Activated CD4-positive, alpha-beta T cell treated with anti-CD3 and anti-CD28 coated beads, Interleukin-2, amount 50 U/mL, for 48 hours (primary cell): ENCODE measurements at regions not wholly inside any gene's neighbourhood (a gene's known extent, or its start where the extent isn't known, plus 50 kb on each side); places are given as distances from the start of the nearest gene placed in this dataset.
"Not testable (repeated sequence)": the region's sequence is repeated elsewhere in the genome, so short reads cannot be mapped to it uniquely, and the experiment has no call there.

Experiments
- DNase-seq, 2 experiments: peaks; one replicate each; pipeline ENCODE4 v3.0.0-alpha.2; 2020

- DNase-seq = no peak
Measured at GRCh38 chr5:122602700-122603099, 172.2 kb upstream of the SNX2 start.

DNA sequence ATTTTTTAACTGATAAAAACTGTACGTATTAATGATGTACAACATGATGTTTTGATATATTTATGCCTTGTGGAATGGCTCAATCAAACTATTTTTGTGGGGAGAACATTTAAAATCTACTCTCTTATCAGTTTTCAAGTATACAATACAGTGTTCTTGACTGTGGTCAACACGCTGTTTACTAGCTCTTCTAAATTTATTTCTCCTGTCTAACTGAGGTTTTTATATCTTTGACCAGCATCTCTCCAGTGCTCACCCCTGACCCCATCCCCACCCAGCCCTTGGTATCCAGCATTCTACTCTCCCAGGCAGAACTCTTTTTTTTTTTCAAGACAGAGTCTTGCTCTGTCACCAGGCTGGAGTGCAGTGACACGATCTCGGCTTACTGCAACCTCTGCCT, 169.6 kb upstream of the SNX2 start:
- DNase-seq = no peak

DNA sequence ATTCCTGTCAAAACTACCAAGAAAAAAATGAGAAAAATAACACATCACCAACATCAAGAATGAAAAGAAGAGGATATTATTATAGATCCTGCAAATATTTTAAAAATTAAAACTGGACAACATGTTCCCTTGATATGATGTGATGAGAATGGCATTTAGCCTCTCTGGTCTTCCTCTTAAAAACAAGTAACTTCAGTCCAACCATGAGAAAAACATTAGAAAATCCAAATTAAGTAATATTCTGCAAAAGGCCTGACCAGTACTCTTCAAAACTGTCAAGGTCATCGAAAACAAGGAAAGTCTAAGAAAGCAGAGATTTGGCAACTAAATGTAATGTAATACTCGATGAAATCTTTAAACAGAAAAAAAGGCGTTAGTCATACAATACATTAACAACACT, 167.1 kb upstream of the SNX2 start:
- no peak for DNase-seq

DNA sequence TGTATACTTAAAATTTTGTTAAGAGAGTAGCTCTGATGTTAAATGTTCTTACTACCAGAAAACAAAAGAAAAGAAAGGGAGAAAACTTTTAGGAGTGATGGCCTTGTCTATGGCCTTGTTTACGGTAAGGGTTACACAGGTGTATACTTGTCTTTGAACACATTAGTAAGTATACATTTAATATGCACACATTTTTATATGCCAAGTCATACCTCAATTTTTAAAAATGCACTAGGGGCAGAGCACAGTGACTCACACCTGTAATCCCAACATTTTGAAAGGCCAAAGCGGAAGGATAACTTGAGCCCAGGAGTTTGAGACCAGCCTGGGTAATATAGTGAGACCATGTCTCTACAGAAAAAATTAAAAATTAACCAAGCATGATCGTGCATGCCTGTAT, 166.7 kb upstream of the SNX2 start:
- no peak for DNase-seq

- DNase-seq = no peak
Measured at GRCh38 chr5:122611406-122611805, 163.5 kb upstream of the SNX2 start.

DNA sequence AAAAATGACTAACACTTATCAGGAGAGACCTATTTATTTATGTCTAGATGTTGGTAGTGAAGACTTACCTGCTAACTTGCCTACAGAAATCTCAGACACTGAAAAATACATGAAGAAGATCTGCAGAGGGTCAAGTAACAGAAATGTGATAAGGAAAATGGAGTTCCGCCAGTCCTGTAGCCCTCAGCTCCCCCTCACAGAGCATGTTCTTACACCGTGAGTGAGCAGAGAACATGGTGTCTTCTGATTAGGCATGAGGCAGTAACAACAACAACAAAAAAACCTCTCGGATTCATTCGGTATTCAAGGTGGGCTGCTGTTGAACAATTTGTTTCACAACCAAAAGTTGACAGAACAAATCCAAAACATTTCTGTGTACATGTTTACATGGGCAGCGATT, 162.0 kb upstream of the SNX2 start:
- DNase-seq = no peak

GRCh38 chr5:122615146-122615545, 159.7 kb upstream of the SNX2 start:
- no peak for DNase-seq

DNA sequence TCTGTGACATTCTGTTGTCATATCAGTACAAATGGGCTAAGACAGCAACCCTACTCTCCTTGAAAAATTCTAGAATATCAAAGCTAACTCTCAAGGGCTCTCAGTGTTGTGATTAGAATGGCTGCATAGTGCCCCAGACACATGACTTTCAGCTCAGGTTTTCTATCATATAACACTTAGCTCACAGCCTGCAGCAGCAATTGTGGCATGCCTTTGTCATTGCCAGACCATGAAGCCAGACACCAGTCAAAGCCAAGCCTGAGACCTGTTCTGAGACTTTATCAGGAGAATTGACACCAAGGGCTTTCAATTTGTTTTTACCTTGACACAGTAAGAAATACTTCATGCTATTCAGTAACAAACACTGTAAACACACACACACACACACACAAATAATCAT, 159.0 kb upstream of the SNX2 start:
- no peak for DNase-seq

- DNase-seq = not testable (repeated sequence)
Measured at GRCh38 chr5:122618046-122618445, 156.8 kb upstream of the SNX2 start.

DNA sequence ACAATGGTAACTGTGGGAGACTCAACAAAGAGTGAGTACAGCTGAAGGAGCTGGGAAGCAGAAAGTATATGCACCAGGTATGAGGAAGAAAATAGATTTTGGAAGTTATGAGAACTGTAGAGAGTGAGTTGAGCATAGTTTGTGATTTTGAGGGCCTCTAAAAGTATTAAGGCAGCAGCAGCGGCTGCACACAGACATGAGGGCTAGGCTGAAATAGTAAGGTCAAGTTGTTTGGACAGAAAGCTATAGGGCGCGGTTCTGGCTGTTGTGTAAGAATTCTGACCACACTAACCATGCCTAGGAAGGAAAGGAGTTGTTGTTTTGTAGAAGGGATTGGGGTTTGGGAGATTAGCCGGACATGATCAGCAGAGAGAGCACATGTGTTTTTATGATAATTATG, 154.1 kb upstream of the SNX2 start:
- not testable (repeated sequence) for DNase-seq

DNA sequence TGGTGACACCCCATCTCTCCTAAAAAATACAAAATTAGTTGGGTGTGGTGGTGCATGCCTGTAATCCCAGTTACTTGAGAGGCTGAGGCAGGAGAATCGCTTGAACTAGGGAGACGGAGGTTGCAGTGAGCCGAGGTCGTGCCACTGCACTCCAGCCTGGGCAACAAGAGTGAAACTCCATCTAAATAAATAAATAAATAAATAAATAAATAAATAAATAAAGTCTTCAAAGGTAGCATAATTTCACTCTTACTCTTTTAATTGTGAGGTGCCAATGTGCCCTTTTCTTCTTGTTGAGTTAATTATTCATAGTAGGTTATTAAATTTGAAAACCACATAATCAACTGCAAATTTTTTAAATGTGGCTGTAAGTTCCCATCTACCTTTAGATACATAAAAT, 146.2 kb upstream of the SNX2 start:
- DNase-seq = not testable (repeated sequence)

- no peak for DNase-seq
Measured at GRCh38 chr5:122629121-122629677, 145.7 kb upstream of the SNX2 start.

DNA sequence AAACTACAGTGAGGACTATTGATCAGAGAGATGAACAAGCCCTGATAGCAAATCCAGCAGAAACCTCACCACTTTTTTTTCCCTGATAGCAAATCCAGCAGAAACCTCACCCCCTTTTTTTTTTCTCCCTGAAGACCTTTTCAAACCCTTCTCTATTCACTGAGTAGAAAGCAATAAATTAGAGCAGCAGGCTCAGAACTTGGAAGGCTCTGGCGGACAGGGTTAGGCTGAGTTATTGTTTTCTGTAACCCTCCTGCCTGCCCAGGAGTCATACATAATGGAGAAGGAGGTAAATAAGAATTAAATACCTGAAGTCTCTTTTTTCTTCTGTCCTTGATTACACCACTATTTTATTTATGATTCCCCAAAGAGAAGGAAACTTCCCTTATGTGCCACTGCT, 136.3 kb upstream of the SNX2 start:
- no peak for DNase-seq

- DNase-seq = no peak
Measured at GRCh38 chr5:122639033-122639432, 135.8 kb upstream of the SNX2 start.

DNA sequence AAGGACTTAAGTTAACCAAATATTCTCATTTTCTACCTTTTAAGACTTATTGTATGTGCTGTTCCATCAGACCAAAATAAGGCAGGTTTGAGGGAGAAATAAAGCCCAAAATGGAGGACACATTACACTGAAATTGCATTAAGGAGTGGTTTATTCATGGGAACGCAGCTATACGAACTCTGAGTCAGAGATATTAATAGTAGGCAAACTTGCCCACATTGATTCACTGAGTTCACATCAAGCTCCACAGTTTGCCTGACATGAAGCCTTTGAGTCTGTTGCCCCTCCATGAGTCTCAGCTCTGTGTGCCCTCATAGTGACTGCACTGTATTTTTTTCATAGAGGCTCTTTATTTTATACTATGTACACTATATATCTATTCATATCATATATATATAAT, 135.0 kb upstream of the SNX2 start:
- no peak for DNase-seq

DNA sequence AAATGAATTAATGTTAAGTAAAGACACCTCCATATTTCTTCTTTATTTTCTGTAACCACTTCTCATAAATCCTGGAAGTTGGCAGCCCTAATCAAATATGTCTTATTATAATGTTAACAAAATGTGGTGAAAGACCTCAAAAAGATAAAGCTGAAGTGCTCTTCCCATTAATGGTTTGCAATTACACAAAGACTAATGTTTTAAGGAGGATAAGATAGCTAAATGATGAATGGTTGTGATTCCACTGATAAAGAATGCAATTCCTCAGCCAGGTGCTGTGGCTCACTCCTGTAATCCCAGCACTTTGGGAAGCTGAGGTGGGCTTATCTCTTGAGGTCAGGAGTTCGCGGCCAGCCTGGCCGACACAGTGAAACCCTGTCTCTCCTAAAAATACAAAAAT, 125.8 kb upstream of the SNX2 start:
- no peak for DNase-seq

- DNase-seq = no peak
Measured at GRCh38 chr5:122653087-122654017, 121.5 kb upstream of the SNX2 start.

- no peak for DNase-seq
Measured at GRCh38 chr5:122656160-122656559, 118.7 kb upstream of the SNX2 start.

- DNase-seq = no peak
Measured at GRCh38 chr5:122656577-122656976, 118.3 kb upstream of the SNX2 start.

- DNase-seq = no peak
Measured at GRCh38 chr5:122661496-122662180, 113.2 kb upstream of the SNX2 start.

- DNase-seq = no peak
Measured at GRCh38 chr5:122665051-122665450, 109.8 kb upstream of the SNX2 start.

DNA sequence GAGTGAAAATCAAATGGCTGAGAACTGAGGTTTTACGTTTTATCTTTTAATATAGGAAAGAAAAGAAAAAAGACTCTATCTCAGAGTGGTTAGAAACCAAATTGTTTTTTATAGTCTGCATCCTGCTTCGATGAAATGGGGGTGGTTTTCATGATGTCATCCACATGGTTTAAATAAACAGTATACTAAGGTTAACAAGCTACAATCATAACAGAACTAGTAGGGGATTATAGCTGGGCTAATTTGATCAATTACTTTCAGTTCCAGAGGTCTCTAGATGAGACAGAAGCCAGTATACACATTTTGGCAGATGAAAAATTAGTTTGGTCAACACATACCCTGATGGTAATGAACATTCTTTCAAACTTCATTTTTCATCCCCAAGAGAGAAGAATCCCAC, 106.3 kb upstream of the SNX2 start:
- no peak for DNase-seq

DNA sequence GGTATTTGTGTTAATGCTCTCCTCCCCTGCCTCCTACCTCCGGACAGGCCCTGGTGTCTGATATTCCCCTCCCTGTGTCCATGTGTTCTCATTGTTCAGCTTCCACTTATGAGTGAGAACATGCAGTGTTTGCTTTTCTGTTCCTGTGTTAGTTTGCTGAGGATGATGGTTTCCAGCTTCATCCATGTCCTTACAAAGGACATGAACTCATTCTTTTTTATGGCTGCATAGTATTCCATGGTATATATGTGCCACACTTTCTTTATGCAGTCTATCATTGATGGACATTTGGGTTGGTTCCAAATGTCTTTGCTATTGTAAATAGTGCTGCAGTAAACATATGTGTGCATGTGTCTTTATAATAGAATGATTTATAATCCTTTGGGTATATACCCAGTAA, 105.2 kb upstream of the SNX2 start:
- not testable (repeated sequence) for DNase-seq

DNA sequence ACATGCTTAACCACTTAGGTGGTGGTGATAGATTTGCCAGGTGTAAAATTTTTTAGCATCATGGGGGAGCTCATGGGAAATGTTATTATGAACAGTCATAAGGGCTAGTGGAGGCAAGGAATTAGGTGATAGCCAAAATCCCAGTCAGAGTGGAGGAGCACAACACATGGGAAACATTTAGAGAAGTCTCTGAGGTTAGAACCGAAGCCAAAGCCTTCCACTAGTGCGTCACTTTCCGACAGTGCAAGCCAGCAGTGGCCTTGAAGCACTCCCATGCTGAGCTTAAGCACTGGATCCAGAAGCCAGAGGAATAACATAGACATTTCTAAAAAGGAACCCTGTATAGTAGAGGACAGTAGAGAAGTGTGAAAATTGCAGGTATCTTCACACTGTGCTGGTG, 101.5 kb upstream of the SNX2 start:
- no peak for DNase-seq
